HG03521 (cell line): ENCODE measurements at regions not wholly inside any gene's neighbourhood (a gene's known extent, or its start where the extent isn't known, plus 50 kb on each side); places are given as distances from the start of the nearest gene placed in this dataset.

ENCODE experiments used
- ATAC-seq: cut with Tn5 transposase; IDR thresholded peaks from one replicate; pipeline ENCODE4 v1.9.1; 2021; ENCODE audit warnings: mild to moderate bottlenecking, moderate library complexity; ENCODE audit not compliant: unreplicated experiment

- no peak for ATAC-seq
These were observed 132.7 kb upstream of the TNC start for GRCh38 chr9:115250621-115251032.

DNA sequence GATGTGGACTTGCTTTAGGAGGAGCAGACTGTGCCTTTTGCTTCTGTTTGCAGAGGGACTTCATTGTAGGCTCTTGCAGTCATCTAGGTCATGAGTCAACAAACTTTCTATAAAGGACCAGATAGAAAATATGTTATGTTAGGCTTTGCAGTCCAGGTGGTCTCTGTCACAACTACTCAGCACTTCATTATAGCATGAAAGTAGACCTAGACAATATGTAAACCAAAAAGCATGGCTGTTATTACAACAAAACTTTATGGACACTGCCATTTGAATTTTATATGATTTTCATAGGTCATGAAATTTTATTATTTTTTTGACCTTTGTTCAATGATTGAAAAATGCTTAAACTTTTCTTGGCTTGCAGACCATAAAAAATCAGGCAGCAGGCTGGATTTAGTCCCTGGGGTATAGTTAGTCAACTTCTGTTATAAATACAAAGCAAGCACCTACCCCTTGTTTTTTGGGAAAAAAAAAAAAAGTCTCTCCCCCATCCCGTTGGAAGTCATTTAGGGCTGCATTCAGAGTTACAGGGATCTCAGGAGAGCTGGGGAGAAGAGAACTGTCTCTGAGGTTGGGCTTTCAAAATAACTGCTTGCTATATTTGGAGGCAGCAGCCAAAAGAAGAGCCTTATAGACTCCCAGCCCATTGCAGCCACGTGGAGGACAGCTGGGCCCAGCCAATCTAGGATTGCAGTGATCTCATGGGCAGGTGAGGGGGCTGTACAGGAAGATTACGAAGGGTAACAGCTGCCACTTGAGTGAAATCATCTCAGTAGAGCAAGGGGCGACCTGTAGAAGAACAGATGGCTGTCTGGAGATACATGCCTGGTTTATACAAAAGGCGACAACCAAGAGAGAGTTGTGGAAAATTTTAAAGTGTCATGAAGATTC lies 136.6 kb upstream of the TNC start:
- ATAC-seq = no peak

DNA sequence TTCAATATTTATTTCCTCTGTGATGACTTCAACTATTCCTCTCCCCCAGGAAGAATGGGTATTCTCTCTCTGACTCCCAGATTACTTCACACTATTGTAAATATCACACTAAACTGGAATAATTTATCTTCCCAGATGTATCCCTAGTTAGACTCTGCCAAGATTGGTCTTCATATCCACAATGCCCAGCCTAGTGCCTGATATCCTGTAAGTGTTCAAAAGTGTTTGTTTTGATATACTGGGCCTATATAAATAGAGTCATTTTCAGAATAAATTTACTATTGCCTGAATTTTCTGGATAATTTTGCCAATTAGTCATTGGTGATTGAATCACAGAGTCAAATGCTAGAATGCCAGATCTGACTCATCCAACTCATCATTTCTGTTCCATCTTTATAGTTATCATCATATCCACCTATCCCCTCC lies 143.7 kb upstream of the TNC start:
- no peak for ATAC-seq

DNA sequence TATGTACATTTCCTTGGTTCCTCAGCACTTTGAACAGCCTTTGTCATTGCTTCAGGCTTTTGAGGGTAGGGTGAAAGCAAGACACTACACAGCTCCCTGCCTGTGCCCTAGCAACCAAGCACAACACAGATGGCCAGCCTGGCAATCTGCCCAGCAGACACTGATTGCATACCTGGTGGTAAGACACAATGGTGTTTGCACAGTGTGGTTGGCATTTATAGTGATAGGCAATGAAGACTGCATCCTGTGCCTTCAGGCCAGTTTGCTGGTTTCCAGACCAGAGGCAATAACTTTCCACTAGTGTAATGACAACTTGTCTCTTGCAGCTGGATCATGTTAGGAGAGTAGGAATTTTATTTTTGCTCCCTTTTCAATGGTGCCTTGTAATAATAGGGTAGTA lies 144.5 kb upstream of the TNC start:
- ATAC-seq = no peak

- no peak for ATAC-seq
These were observed 145.0 kb upstream of the TNC start for GRCh38 chr9:115262952-115263351.

DNA sequence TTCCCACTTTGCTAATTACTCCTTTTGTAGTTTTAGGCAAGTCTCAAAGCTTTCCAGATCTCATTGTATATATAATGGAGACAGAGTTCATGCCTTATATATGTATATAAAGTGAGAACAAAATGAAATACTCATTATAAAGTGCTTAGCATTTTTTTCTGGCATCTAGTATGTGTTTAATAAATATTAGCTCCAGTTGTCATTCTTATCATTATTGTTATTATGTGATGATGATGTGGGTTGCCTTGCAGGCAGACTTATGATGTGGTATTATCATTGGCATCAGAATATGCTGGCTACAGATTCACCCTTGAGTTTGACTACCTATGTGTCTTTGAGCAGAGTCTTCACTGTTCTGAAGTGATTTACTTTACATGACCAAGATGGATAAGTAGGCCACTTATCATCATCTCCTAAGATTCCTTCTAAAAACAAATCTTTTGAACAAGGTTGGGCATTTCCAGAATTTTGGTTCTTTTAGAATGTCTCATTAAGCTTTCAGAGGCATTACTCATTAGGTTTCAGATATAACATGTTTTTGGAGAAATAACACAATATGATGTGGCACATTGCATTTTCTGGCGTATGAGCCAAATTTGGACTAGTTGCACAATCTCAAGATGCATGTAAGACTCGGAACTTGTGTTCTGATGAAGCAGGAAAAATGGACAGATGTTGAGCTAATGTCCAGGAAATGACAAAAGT lies 145.6 kb upstream of the TNC start:
- ATAC-seq = no peak

- no peak for ATAC-seq
These were observed 146.4 kb upstream of the TNC start for GRCh38 chr9:115264313-115264712.

DNA sequence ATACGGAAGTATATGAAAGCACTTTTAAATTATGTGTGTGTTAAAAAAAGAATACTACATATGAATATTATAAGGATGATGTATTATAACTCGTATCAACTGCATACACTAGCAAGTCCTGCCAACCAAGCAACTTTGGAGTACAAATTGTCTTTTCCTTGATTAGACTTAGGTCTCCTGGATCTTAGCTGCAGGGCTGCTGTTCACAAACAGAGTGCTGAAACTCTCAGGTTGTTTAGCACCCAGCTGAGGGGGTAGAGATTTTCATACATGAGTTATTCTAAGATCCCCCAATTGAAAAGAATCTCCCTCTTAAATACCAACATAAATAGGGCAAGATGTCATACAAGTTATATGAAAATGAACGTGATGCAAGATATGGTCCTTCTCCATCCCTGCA lies 149.8 kb upstream of the TNC start:
- ATAC-seq = no peak

DNA sequence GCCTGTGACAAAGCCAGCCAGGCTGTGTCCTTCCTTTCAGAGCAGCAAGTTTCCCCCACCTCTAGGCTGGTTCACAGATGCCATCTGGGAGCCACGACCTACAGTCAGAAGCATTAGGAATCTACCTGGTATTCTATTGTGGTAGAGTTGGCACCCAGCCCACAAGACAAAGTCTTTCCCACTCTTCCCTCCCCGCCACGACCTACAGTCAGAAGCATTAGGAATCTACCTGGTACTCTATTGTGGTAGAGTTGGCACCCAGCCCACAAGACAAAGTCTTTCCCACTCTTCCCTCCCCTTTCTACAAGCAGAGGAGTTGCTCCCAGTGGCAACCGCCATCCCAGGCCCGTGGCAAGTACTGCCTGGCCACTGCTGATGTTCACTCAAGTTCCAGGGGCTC lies 157.8 kb upstream of the TNC start:
- no peak for ATAC-seq

DNA sequence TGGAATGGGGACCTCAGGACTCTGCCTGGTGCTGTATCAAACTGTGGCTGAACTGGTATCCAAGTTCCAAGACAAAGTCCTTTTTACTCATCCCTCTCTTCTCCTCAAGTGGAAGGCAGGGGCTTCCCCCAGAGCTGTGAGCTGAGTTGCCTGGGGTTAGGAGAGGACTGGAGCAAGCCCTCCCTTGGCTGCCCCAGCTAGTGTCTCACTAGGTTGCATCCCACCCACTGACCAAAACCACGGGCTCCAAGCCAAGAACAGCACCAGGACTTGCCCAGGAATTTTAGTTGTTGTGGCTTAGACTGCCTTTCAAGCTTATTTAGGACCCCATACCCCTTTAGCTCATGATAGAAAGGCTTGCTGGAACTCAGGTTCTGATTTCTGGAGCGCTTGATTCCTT lies 158.7 kb upstream of the TNC start:
- no peak for ATAC-seq

DNA sequence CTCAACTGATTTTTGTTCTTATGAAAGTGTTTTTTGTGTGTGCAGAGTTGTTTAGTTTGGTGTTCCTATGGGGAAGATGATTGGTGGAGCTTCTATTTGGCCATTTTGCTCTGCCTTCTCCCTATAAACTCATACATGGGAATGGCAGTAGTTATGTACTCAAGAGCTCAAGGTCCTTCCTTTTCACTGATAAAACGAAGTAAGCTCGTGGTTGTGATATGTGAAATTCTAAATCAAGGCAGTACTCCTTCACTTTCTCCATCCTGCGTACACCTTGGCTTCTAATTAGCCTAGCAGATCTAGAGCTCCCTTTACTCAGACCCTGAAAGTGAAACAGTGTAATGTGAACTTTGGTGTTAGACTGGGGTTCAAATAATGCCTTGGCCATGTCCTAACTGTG lies 159.3 kb upstream of the TNC start:
- no peak for ATAC-seq

DNA sequence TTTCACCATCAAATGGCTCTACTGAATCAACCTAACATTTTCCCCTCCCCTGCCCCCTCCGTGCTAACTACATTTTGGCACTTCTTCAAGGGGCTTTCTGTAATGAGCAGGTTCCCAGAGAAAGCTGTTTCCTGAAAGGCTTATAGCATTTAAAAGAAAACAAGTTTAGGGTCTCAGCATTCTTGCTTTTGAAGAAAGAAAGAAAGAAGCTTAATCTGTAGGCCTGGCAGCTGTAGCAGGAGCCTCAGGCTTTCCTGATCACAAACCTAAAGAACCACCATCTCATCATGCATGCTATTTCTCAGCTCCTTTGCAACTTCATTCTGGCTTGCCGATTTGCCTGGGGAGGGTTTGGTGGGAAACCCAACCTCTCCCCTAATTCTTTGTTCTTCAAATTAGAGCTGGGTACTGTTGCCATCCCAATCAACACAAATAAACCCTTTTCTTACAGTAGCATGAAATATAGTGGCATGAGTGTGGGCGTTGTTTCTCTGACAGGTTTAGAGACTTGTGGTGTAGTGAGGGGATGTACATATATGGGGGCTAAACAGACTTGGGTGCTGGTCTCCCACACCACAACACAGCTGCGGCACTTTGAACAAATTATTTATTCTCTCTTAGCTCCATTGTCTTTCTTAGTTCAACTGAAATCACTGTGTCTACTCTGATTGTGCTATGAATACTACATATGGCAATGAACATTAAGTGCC lies 160.5 kb upstream of the TNC start:
- no peak for ATAC-seq

GRCh38 chr9:115283395-115283794 lies 165.4 kb upstream of the TNC start:
- ATAC-seq = no peak

DNA sequence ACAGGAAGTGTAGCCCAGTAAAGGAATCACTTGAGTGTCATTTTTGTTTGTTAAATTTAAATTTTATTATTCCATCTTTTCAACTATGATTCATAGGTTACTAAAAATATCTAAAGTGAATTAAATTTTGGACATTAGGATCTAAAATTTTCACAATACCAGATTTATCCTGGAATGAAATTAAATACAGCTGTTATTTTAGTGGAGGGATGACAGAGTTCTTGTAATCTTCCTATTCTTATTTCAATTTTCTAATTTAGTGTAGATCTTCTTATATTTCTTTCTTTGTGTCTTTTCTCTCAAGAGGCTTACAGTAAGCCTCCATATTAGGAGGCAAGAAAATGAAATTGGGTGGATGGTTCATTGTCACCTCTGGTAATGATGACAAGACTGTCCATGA lies 167.9 kb upstream of the TNC start:
- no peak for ATAC-seq

DNA sequence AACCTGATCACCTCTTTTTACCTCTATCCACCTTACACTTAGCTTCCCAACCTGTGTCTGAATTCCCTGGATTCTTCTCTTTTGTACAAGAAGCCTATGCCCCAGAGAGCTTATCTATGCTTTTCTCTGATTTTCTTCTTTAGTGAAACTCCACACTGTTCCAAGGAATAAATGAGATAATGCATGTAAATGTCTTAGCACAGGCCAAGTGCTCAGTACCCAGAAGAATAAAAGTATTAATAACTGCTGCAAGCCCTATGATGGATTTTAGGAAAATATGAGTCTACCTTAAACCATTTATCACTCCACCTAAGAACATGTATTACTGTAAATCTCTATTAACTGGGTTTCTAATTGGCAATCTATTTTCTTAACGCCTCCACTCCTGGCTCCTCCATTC lies 168.5 kb upstream of the TNC start:
- ATAC-seq = no peak

DNA sequence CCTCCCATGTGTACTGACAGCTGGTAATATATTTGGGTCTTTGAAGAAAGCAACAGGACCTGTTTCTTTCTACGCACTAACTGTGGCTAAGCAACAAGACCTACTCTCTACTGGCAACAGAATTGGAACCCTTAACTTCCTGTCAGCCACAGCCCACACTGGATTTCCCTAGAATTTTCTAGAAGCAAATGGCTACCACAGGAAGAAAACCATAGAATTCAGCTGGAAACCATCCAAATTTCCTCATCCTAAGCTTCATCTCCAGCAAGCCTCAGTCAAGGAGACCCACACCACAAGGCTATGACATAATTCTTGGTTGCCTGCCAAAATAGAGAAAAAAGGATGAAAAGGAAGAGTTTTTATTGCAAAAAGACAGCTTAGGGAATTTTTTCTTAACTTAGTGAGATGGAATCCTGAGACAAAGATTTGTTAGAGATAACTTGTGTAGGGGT lies 171.8 kb upstream of the TNC start:
- no peak for ATAC-seq

DNA sequence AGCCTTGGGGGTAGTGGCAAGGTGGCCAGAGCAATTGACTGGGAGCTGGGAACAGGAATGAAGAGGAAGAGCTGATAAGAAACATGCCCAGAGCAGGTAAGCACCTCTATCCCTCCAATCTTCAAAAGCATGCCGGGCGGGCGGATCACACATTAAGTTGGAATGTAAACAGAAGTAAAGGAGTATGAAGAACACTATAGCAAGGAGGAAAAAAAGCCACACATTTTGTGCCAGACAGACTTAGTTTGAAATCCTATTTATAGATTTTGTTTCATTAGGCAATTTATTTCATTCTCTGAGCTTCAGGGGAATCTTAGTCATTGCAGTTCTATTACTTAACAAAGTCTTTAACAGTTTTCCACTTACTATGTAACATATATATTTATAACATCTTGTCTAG lies 173.9 kb upstream of the TNC start:
- ATAC-seq = no peak

- ATAC-seq = no peak
These were observed 174.8 kb upstream of the TNC start for GRCh38 chr9:115292584-115293279.

GRCh38 chr9:115295734-115296133 lies 177.8 kb upstream of the TNC start:
- no peak for ATAC-seq

DNA sequence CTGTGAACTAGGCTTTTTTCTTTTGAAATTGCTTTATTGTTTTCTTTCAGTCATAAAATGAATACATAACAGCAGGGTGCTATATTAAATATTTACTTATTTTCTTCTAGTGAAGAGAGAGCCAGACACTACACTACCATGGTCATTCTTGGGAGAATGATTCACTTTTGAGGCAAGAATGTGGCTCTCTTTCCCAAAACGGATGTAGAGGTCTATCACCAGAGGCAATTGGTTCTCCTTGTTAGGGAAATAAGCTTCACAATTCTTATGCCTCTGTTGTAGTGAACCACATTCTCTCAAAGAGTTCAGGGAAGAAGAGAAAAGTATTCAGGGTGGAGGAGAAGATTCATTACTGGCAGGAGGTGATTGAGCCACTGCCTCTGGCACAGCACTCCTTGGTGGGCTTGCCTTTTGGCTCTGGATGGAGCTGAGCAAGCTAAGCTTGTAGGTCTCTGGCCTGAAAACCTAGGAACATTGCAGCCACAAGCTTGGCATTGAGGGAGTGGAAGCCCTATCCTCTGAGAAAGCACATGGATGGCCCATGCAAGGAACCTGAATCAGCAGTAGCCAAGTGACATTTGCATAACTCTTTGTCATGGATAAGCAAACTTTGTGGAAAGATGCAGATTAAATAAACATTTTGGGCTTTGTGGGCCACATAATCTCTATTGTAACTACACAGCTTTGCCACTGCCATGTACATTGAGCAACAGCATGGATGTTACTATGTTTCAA lies 179.0 kb upstream of the TNC start:
- no peak for ATAC-seq
